H7 (cell line): ENCODE measurements at regions not wholly inside any gene's neighbourhood (a gene's known extent, or its start where the extent isn't known, plus 50 kb on each side); places are given as distances from the start of the nearest gene placed in this dataset.
A peak's percentile ranks its signal among the peaks of the same experiment; 100 is the strongest.
"Not testable (repeated sequence)": the region's sequence is repeated elsewhere in the genome, so short reads cannot be mapped to it uniquely, and the experiment has no call there.

Experiments
- DNase-seq: peaks from one replicate; pipeline ENCODE4 v3.0.0; 2012
- H3K27me3 ChIP-seq: 2 replicates; pipeline ENCODE4 v1.6.0; 2011; ENCODE audit warnings: mild to moderate bottlenecking, low read length; ENCODE audit not compliant: control insufficient read depth, insufficient read depth
- H3K36me3 ChIP-seq: replicated peaks from 2 replicates; pipeline ENCODE4 v1.5.1; 2011; ENCODE audit warnings: low read length; ENCODE audit not compliant: control insufficient read depth, insufficient read depth
- H3K4me3 ChIP-seq: 2 replicates; pipeline ENCODE4 v1.5.1; 2011; ENCODE audit warnings: low read depth, mild to moderate bottlenecking, control low read depth, low read length, moderate library complexity; ENCODE audit not compliant: insufficient read depth

- no peak overlapping the region for H3K4me3 ChIP-seq
- H3K27me3 ChIP-seq, result no peaks in the 10 kb centered on the region
- DNase-seq, result no peak
- no peaks in the 10 kb centered on the region for H3K36me3 ChIP-seq
These were observed 584.5 kb downstream of the TMTC2 start for GRCh38 chr12:83271201-83271600.

GRCh38 chr12:83265808-83266207 is 579.1 kb downstream of the TMTC2 start:
- no peaks in the 10 kb centered on the region for H3K27me3 ChIP-seq
- no peak overlapping the region for H3K4me3 ChIP-seq
- DNase-seq, result no peak
- H3K36me3 ChIP-seq, result no peaks in the 10 kb centered on the region

GRCh38 chr12:83261998-83262397 is 575.3 kb downstream of the TMTC2 start:
- Histone ChIP-seq H3K27me3 (no peaks in the 10 kb centered on the region), H3K36me3 (no peaks in the 10 kb centered on the region), H3K4me3 (no peak overlapping the region)
- DNase-seq, result no peak

GRCh38 chr12:83260126-83260525 is 573.4 kb downstream of the TMTC2 start:
- not testable (repeated sequence) for H3K27me3 ChIP-seq, H3K36me3 ChIP-seq, DNase-seq, H3K4me3 ChIP-seq

GRCh38 chr12:83257726-83258125 is 571.0 kb downstream of the TMTC2 start:
- no peak for DNase-seq
- Histone ChIP-seq H3K4me3 (no peak overlapping the region), H3K36me3 (no peaks in the 10 kb centered on the region), H3K27me3 (no peaks in the 10 kb centered on the region)

- DNase-seq, result no peak
- Histone ChIP-seq H3K4me3 (no peak overlapping the region), H3K36me3 (no peaks in the 10 kb centered on the region), H3K27me3 (no peaks in the 10 kb centered on the region)
These were observed 569.9 kb downstream of the TMTC2 start for GRCh38 chr12:83256562-83256961.

- H3K4me3 ChIP-seq, result no peak overlapping the region
- no peaks in the 10 kb centered on the region for H3K36me3 ChIP-seq
- no peaks in the 10 kb centered on the region for H3K27me3 ChIP-seq
- DNase-seq, result no peak
These were observed 564.2 kb downstream of the TMTC2 start for GRCh38 chr12:83250866-83251265.

- no peak for DNase-seq
- Histone ChIP-seq H3K36me3 (no peaks in the 10 kb centered on the region), H3K4me3 (no peak overlapping the region), H3K27me3 (no peaks in the 10 kb centered on the region)
These were observed 558.5 kb downstream of the TMTC2 start for GRCh38 chr12:83245156-83245555.

- no peak for DNase-seq
- no peaks in the 10 kb centered on the region for H3K36me3 ChIP-seq
- no peak overlapping the region for H3K4me3 ChIP-seq
- H3K27me3 ChIP-seq, result no peaks in the 10 kb centered on the region
These were observed 557.3 kb downstream of the TMTC2 start for GRCh38 chr12:83244001-83244400.

GRCh38 chr12:83233987-83234386 is 547.3 kb downstream of the TMTC2 start:
- H3K27me3 ChIP-seq, H3K4me3 ChIP-seq, H3K36me3 ChIP-seq, DNase-seq: not testable (repeated sequence)

GRCh38 chr12:83226960-83227359 is 540.3 kb downstream of the TMTC2 start:
- DNase-seq, H3K27me3 ChIP-seq: not testable (repeated sequence)

GRCh38 chr12:83225806-83226205 is 539.1 kb downstream of the TMTC2 start:
- Histone ChIP-seq H3K27me3 (no peaks in the 10 kb centered on the region), H3K4me3 (no peak overlapping the region), H3K36me3 (no peaks in the 10 kb centered on the region)
- no peak for DNase-seq

More at GRCh38 chr12:83226960-83227359, 540.3 kb downstream of the TMTC2 start:
- H3K4me3 ChIP-seq, H3K36me3 ChIP-seq: not testable (repeated sequence)

GRCh38 chr12:83224012-83224411 is 537.3 kb downstream of the TMTC2 start:
- DNase-seq, result peak; percentile 12
- Histone ChIP-seq H3K36me3 (no peaks in the 10 kb centered on the region), H3K27me3 (no peaks in the 10 kb centered on the region), H3K4me3 (no peak overlapping the region)

GRCh38 chr12:83220774-83221173 is 534.1 kb downstream of the TMTC2 start:
- no peaks in the 10 kb centered on the region for H3K36me3 ChIP-seq
- no peak for DNase-seq
- H3K27me3 ChIP-seq, result no peaks in the 10 kb centered on the region
- no peak overlapping the region for H3K4me3 ChIP-seq

GRCh38 chr12:83216230-83216629 is 529.5 kb downstream of the TMTC2 start:
- no peak overlapping the region for H3K4me3 ChIP-seq
- no peaks in the 10 kb centered on the region for H3K27me3 ChIP-seq
- DNase-seq, result no peak
- no peaks in the 10 kb centered on the region for H3K36me3 ChIP-seq

- Histone ChIP-seq H3K4me3 (no peak overlapping the region), H3K27me3 (no peaks in the 10 kb centered on the region), H3K36me3 (no peaks in the 10 kb centered on the region)
- DNase-seq, result no peak
These were observed 527.5 kb downstream of the TMTC2 start for GRCh38 chr12:83214185-83214584.
